ENCODE measurements at regions not wholly inside any gene's neighbourhood (a gene's known extent, or its start where the extent isn't known, plus 50 kb on each side); places are given as distances from the start of the nearest gene placed in this dataset.
"Not testable (repeated sequence)": the region's sequence is repeated elsewhere in the genome, so short reads cannot be mapped to it uniquely, and the experiment has no call there.

DNA sequence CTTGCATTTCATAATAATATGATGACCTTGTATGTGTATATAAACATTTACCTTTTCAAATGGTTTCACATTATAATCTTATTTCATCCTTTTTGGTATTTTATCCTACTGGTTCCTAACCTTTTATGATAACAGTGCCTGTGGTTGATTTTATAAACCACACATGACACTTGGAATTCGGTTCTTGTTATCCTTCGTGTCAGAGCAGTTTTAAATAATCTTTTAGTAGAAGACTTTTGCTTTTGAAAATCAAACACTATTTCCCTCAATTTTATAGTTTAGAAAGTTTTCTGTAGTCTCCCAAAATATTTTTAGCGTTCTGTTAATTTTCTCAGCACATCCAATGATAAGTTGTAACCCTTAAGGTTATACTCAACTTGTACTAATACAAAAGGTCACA is 676.8 kb downstream of the RAPGEF2 start:
- DNase-seq (ENCODE audit: low spot score) (no peak), ATAC-seq (no peak)

DNA sequence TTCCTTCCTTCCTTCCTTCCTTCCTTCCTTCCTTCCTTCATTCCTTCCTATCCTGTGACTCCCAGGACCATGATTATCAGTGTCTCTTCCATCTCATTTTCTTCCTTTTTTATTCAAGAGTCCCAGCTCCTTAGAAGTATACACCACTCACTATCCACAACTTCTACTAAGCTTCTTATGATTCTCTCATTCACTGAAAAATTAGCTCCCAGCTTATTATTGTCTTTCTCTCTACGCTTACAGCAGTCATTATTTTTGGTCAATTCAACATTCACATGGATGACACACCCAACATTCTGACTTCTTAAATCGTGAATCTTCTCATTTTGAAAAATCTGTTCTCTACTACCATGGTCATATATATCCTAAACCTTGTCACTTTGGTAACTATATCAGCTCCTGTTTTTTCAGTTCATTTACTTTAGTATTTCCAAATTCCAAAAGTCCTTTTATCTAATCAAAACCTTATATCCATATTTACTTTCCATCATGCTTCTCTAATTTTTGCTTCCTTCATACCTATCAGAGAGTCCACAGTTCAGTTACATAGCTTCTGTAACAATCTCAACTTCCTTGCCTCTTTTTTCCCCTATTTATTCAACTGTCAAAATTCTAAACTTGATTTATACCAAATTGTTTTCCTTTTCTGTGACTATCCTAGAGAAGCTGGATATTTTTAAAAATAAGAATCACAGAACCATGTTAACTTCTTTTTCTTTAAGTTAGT is 677.5 kb downstream of the RAPGEF2 start:
- DNase-seq (ENCODE audit: low spot score) (no peak), ATAC-seq (no peak)

GRCh38 chr4:159787901-159788300 is 685.0 kb downstream of the RAPGEF2 start:
- no peak for DNase-seq (ENCODE audit: low spot score)
- no peak for ATAC-seq

DNA sequence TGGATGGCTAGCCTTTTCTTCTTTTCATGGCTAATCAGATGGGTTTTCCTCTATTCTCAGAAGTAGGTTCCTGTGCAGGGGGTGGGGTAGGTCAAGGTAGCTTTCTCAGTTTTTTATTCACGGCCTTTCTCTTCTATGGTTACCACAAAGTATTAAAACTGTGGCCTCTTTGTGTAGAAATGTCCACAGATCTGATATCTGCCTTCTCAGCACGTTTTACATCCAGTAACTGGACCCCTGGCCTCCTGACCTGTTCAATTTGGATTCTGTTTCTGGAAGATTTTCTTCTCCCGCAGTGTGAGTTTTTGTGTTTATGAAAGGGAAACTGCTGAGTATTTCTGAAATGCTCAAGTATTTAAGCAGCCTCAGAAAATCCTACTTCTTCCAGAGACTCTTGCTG is 688.5 kb downstream of the RAPGEF2 start:
- ATAC-seq (no peak), DNase-seq (ENCODE audit: low spot score) (no peak)

GRCh38 chr4:159804592-159804991 is 701.7 kb downstream of the RAPGEF2 start:
- not testable (repeated sequence) for DNase-seq (ENCODE audit: low spot score); ATAC-seq

DNA sequence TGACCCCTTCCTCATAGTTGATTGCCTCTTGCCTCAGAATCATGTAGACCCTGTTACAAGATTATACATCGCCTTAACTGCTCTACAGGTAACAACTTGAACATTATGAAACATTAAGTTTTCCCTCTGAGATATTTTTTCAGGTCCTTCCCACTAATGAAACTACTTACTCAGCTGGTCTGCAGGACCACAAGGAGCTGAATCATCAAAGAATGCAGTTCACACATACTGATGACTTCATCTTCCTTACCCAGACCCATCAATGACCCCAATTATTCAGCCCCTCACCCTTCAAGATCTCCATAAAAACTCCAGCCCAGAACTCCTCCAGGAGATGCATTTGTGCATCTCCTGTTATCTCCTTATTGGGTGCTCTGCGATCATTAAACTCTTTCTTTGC is 720.9 kb downstream of the RAPGEF2 start:
- DNase-seq (ENCODE audit: low spot score) (no peak), ATAC-seq (no peak)

- DNase-seq (ENCODE audit: low spot score) (no peak), ATAC-seq (no peak)
Measured at GRCh38 chr4:159828687-159829086, 725.8 kb downstream of the RAPGEF2 start.

GRCh38 chr4:159829184-159829583 is 726.3 kb downstream of the RAPGEF2 start:
- DNase-seq (ENCODE audit: low spot score) = no peak
- ATAC-seq = no peak

- no peak for DNase-seq (ENCODE audit: low spot score)
- no peak for ATAC-seq
Measured at GRCh38 chr4:159837071-159837470, 734.2 kb downstream of the RAPGEF2 start.

- DNase-seq (ENCODE audit: low spot score) (no peak), ATAC-seq (no peak)
Measured at GRCh38 chr4:159855731-159856130, 752.9 kb downstream of the RAPGEF2 start.

GRCh38 chr4:159856451-159856850 is 753.6 kb downstream of the RAPGEF2 start:
- DNase-seq (ENCODE audit: low spot score) (no peak), ATAC-seq (no peak)

GRCh38 chr4:159859656-159860148 is 756.8 kb downstream of the RAPGEF2 start:
- ATAC-seq (no peak), DNase-seq (ENCODE audit: low spot score) (no peak)

DNA sequence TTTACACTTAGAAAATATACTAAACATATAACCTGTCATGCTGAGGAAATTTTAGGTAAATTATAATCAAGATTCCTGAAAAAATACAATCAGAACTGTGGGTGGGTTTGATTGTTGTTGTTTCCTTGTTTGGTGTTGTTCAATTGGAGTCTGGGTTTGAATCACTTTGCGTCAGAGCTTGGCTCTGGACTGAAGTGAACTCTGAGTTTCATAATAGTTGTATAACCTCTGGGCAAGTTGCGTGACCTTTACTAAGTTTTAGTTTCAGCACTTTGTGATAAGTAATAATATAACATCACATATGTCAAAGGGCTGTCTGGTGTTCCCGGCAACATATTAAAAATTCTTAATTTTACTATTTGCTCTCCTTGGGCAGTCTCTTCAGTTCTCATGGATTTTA is 758.1 kb downstream of the RAPGEF2 start:
- ATAC-seq (peak; percentile 89), DNase-seq (ENCODE audit: low spot score) (peak; percentile 46)

GRCh38 chr4:159864337-159864736 is 761.5 kb downstream of the RAPGEF2 start:
- DNase-seq (ENCODE audit: low spot score) (no peak), ATAC-seq (peak; percentile 60)

- DNase-seq (ENCODE audit: low spot score) (no peak), ATAC-seq (peak; percentile 51)
Measured at GRCh38 chr4:159867673-159868072, 764.8 kb downstream of the RAPGEF2 start.

DNA sequence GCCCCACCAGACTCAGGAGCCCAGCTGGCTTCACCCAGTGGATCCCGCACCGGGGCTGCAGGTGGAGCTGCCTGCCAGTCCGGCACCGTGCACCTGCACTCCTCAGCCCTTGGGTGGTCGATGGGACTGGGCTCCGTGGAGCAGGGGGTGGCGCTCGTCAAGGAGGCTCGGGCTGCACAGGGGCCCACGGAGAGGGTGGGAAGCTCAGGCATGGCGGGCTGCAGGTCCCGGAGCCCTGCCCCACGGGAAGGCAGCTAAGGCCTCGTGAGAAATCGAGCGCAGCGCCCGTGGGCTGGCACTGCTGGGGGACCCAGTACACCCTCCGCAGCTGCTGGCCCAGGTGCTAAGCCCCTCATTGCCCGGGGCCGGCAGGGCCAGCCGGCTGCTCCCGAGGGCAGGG is 766.1 kb downstream of the RAPGEF2 start:
- DNase-seq (ENCODE audit: low spot score); ATAC-seq: not testable (repeated sequence)

DNA sequence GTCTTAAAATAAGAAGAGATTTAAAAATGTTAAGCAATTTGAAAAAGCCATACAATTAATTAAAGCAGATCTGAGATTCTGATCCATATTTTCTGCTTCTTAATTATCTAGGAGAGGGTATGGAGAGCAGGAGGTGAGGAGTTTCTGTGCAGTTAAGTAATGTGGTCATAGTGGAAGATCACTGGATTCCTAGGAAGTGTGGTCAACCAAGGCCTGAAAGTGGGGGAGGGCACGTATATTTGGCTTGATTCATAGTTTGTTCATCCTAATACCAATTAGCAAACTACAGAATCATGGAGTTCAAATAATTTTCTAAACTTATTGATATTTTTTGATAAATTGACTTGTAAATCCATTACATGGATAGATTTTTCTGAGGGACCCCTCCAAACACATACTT is 768.3 kb downstream of the RAPGEF2 start:
- ATAC-seq = no peak
- no peak for DNase-seq (ENCODE audit: low spot score)

DNA sequence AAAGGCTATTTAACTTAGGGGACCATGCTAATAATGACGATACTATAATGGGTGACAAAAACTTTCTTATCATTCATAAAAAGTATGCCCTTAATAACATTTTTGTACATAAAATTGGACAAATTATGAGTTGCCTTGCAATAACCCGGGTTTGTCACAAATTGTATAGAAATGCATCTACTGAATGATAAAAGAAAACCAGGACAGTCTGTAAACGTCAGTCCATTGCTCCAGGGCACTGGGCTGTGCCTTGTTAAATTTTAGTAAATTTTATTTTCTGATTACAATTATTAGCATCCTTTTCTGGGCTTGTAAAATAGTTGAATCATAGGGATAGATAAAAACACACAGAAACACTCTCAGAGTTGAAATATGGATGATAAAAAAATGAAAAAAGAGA is 778.3 kb downstream of the RAPGEF2 start:
- no peak for DNase-seq (ENCODE audit: low spot score)
- ATAC-seq = no peak

DNA sequence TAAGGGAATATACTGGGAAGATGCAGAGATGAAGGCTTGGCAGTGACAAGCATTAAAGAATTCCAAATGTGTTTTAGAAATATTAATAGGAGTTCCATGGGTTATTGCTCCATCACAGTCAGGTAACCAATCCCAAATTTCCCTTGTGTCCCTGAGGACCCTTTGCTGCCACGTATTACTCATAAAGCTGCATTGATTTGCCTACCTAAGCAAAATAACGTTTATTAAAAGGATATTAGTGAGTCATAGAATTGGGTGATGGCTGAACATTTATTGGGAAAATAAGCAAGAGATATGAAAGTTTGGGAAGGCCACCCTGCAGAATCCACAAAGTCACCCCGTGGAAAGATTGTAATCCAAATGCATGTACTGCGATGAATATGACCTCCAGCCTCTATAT is 782.1 kb downstream of the RAPGEF2 start:
- DNase-seq (ENCODE audit: low spot score) = no peak
- no peak for ATAC-seq

GRCh38 chr4:159899596-159899995 is 796.7 kb downstream of the RAPGEF2 start:
- ATAC-seq (no peak), DNase-seq (ENCODE audit: low spot score) (no peak)

- DNase-seq (ENCODE audit: low spot score) (no peak), ATAC-seq (no peak)
Measured at GRCh38 chr4:159900562-159900961, 797.7 kb downstream of the RAPGEF2 start.

- DNase-seq (ENCODE audit: low spot score) (no peak), ATAC-seq (no peak)
Measured at GRCh38 chr4:159902648-159903047, 799.8 kb downstream of the RAPGEF2 start.

GRCh38 chr4:159904906-159905305 is 802.0 kb downstream of the RAPGEF2 start:
- no peak for ATAC-seq
- DNase-seq (ENCODE audit: low spot score) = no peak
